ENCODE measurements at regions not wholly inside any gene's neighbourhood (a gene's known extent, or its start where the extent isn't known, plus 50 kb on each side); places are given as distances from the start of the nearest gene placed in this dataset.
A peak's percentile ranks its signal among the peaks of the same experiment; 100 is the strongest.

- Histone ChIP-seq H3K36me3 (ENCODE audit: control insufficient read depth, insufficient read depth, low read length) (no peaks in the 10 kb centered on the region), H3K27me3 (ENCODE audit: control insufficient read depth, insufficient read depth, low read length) (no peaks in the 10 kb centered on the region), H2AFZ (ENCODE audit: low read length) (no peak overlapping the region), H3K4me2 (ENCODE audit: extremely low read depth, insufficient read depth, low read length) (no peak overlapping the region), H3K27ac (ENCODE audit: insufficient read depth, low read length) (no peak overlapping the region), H4K20me1 (ENCODE audit: control insufficient read depth, extremely low read depth, insufficient read depth, low read length) (no peaks in the 10 kb centered on the region), H3K4me3 (replicated peaks in 1 of 4; ENCODE audit: control extremely low read depth in 1 of 4, insufficient read depth in 1 of 4, low read depth in 3 of 4, low read length in 4 of 4) (no peak overlapping the region), H3K9me3 (ENCODE audit: control insufficient read depth, insufficient read depth, low read depth, low read length) (no peaks in the 10 kb centered on the region), H3K4me1 (ENCODE audit: control insufficient read depth, extremely low read depth, insufficient read depth, low read length) (no peaks in the 10 kb centered on the region), H3K9ac (ENCODE audit: insufficient read depth, low read length) (no peak overlapping the region), H3K79me2 (ENCODE audit: control insufficient read depth, insufficient read depth, low read length) (no peaks in the 10 kb centered on the region)
- TF ChIP-seq EZH2 (IDR thresholded peaks at IDR 0.05; ENCODE audit: low read length, missing control alignments), result no peak
- TF ChIP-seq CTCF (conservative IDR thresholded peaks at IDR 0.05 in 1 of 2, IDR thresholded peaks at IDR 0.05 in 1 of 2; ENCODE audit: low read depth in 1 of 2, low read length in 2 of 2), result no peak
- DNase-seq (ENCODE audit: low read depth in 2 of 2), result no peak
Measured at GRCh38 chr9:4932681-4933080, 52.4 kb upstream of the JAK2 start.

GRCh38 chr9:4933177-4933576 lies 51.9 kb upstream of the JAK2 start:
- Histone ChIP-seq H3K4me3 (replicated peaks in 1 of 4; ENCODE audit: control extremely low read depth in 1 of 4, insufficient read depth in 1 of 4, low read depth in 3 of 4, low read length in 4 of 4) (no peak overlapping the region), H3K79me2 (ENCODE audit: control insufficient read depth, insufficient read depth, low read length) (no peaks in the 10 kb centered on the region), H3K36me3 (ENCODE audit: control insufficient read depth, insufficient read depth, low read length) (no peaks in the 10 kb centered on the region), H3K4me2 (ENCODE audit: extremely low read depth, insufficient read depth, low read length) (peak overlapping the region; percentile 48), H4K20me1 (ENCODE audit: control insufficient read depth, extremely low read depth, insufficient read depth, low read length) (no peaks in the 10 kb centered on the region), H3K4me1 (ENCODE audit: control insufficient read depth, extremely low read depth, insufficient read depth, low read length) (no peaks in the 10 kb centered on the region), H3K9me3 (ENCODE audit: control insufficient read depth, insufficient read depth, low read depth, low read length) (no peaks in the 10 kb centered on the region), H3K9ac (ENCODE audit: insufficient read depth, low read length) (no peak overlapping the region), H3K27ac (ENCODE audit: insufficient read depth, low read length) (no peak overlapping the region), H2AFZ (ENCODE audit: low read length) (no peak overlapping the region), H3K27me3 (ENCODE audit: control insufficient read depth, insufficient read depth, low read length) (no peaks in the 10 kb centered on the region)
- TF ChIP-seq EZH2 (IDR thresholded peaks at IDR 0.05; ENCODE audit: low read length, missing control alignments) (no peak), CTCF (conservative IDR thresholded peaks at IDR 0.05 in 1 of 2, IDR thresholded peaks at IDR 0.05 in 1 of 2; ENCODE audit: low read depth in 1 of 2, low read length in 2 of 2) (no peak)
- peak in 1 of 2 donors; percentile 45 for DNase-seq (ENCODE audit: low read depth in 2 of 2)

GRCh38 chr9:4933861-4934260 lies 51.2 kb upstream of the JAK2 start:
- no peaks in the 10 kb centered on the region for H3K9me3 ChIP-seq (ENCODE audit: control insufficient read depth, insufficient read depth, low read depth, low read length)
- H3K27ac ChIP-seq (ENCODE audit: insufficient read depth, low read length), result no peak overlapping the region
- H3K4me2 ChIP-seq (ENCODE audit: extremely low read depth, insufficient read depth, low read length), result no peak overlapping the region
- H3K79me2 ChIP-seq (ENCODE audit: control insufficient read depth, insufficient read depth, low read length), result no peaks in the 10 kb centered on the region
- H3K4me3 ChIP-seq (replicated peaks in 1 of 4; ENCODE audit: control extremely low read depth in 1 of 4, insufficient read depth in 1 of 4, low read depth in 3 of 4, low read length in 4 of 4), result no peak overlapping the region
- no peaks in the 10 kb centered on the region for H3K36me3 ChIP-seq (ENCODE audit: control insufficient read depth, insufficient read depth, low read length)
- H3K27me3 ChIP-seq (ENCODE audit: control insufficient read depth, insufficient read depth, low read length), result no peaks in the 10 kb centered on the region
- TF ChIP-seq CTCF (conservative IDR thresholded peaks at IDR 0.05 in 1 of 2, IDR thresholded peaks at IDR 0.05 in 1 of 2; ENCODE audit: low read depth in 1 of 2, low read length in 2 of 2), result no peak
- TF ChIP-seq EZH2 (IDR thresholded peaks at IDR 0.05; ENCODE audit: low read length, missing control alignments), result no peak
- H4K20me1 ChIP-seq (ENCODE audit: control insufficient read depth, extremely low read depth, insufficient read depth, low read length), result no peaks in the 10 kb centered on the region
- H2AFZ ChIP-seq (ENCODE audit: low read length), result no peak overlapping the region
- no peak overlapping the region for H3K9ac ChIP-seq (ENCODE audit: insufficient read depth, low read length)
- no peak for DNase-seq (ENCODE audit: low read depth in 2 of 2)
- H3K4me1 ChIP-seq (ENCODE audit: control insufficient read depth, extremely low read depth, insufficient read depth, low read length), result no peaks in the 10 kb centered on the region
